Duodenal mucosa (tissue), 2 donors: ENCODE measurements at regions not wholly inside any gene's neighbourhood (a gene's known extent, or its start where the extent isn't known, plus 50 kb on each side); places are given as distances from the start of the nearest gene placed in this dataset.

Source experiments
- H3K27ac ChIP-seq: one replicate; pipeline ENCODE4 v1.7.0; 2013; ENCODE audit warnings: low read depth, low read length
- H3K27me3 ChIP-seq, 2 donors: one replicate each; pipeline ENCODE4 v1.7.0; 2013; ENCODE audit warnings: low read length in 2 of 2, control low read depth in 1 of 2; ENCODE audit not compliant: insufficient read depth in 2 of 2, control insufficient read depth in 1 of 2
- H3K36me3 ChIP-seq, 2 donors: one replicate each; pipeline ENCODE4 v1.7.0; 2013; ENCODE audit warnings: low read length in 2 of 2, control low read depth in 1 of 2; ENCODE audit not compliant: insufficient read depth in 2 of 2, control insufficient read depth in 1 of 2
- H3K4me1 ChIP-seq, 2 donors: one replicate each; pipeline ENCODE4 v1.7.0; 2013; ENCODE audit warnings: low read length in 2 of 2, control low read depth in 1 of 2; ENCODE audit not compliant: insufficient read depth in 2 of 2, control insufficient read depth in 1 of 2
- H3K4me3 ChIP-seq, 2 donors: one replicate each; pipeline ENCODE4 v1.7.0; 2013; ENCODE audit warnings: low read length in 2 of 2, low read depth in 1 of 2
- H3K9ac ChIP-seq, 2 donors: one replicate each; pipeline ENCODE4 v1.7.0; 2013; ENCODE audit warnings: low read length in 2 of 2, low read depth in 1 of 2
- H3K9me3 ChIP-seq, 2 donors: one replicate each; pipeline ENCODE4 v1.7.0; 2013; ENCODE audit warnings: low read length in 2 of 2, control low read depth in 1 of 2; ENCODE audit not compliant: control insufficient read depth in 1 of 2

DNA sequence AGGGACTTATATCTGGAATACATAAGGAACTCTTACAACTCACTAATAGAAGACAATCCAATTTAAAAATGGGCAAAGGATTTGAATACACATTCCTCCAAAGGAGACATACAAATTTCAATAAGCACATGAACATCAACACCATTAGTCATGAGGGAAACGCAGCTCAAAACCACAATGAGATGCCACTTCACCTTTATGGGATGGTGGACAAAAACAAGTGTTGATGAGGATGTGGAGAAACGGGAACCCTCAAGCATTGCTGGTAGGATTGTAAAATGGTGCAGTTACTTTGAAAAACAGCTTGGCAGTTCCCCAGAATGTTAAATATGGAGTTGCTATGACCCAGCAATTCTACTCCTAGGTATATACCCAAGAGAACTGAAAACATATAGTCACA lies 72.7 kb upstream of the IER5L start:
- no peak overlapping the region for H3K27ac ChIP-seq
- no peaks in the 10 kb centered on the region for H3K4me1 ChIP-seq
- H3K36me3 ChIP-seq, result no peaks in the 10 kb centered on the region
- H3K27me3 ChIP-seq, result no peaks in the 10 kb centered on the region
- H3K9me3 ChIP-seq, result no peaks in the 10 kb centered on the region
- H3K4me3 ChIP-seq, result no peak overlapping the region
- H3K9ac ChIP-seq, result no peak overlapping the region

DNA sequence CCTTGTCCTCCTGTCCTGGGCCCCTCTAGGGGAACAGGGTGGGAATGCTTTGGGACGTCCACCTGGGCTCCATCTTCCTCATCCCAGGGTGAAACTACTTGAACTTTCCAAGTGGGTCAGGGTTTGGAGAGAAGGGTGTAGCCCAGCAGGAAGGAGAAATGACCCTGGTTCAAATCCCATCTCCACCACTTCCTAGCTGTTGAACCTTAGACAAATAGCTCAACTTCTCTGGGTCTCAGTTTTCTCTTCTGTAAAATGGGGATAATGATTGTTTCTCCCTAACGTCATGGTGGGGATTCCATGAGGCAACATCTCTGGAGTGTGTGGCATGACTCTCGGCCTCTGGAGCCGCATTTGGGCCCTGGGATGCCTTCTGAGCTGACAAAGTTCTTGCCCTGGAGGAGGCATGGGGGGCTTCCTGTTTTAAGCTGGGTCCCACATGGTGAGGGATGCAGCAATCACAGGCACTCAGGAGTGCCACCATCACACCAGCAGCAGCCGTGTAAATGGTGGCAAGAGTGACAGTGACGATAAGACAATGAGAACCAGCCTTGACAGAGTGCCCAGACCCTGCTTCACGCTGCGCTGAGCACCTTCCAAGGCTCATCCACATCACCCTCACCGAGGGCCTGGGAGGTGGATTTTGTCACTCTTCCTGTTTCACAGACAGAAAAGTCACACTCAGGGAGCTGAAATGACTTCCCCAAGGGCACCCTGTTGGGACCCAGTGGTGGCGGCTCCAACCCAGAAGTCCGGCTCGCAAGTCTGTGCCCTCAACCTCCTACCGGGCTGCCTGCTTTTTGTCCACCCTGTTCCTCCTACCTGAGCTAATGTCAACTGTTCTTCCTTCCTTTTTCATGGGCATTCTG lies 69.5 kb upstream of the IER5L start:
- Histone ChIP-seq H3K9me3 (no peaks in the 10 kb centered on the region), H3K4me1 (no peaks in the 10 kb centered on the region), H3K27ac (no peak overlapping the region), H3K27me3 (no peaks in the 10 kb centered on the region), H3K36me3 (no peaks in the 10 kb centered on the region), H3K9ac (no peak overlapping the region), H3K4me3 (no peak overlapping the region)

DNA sequence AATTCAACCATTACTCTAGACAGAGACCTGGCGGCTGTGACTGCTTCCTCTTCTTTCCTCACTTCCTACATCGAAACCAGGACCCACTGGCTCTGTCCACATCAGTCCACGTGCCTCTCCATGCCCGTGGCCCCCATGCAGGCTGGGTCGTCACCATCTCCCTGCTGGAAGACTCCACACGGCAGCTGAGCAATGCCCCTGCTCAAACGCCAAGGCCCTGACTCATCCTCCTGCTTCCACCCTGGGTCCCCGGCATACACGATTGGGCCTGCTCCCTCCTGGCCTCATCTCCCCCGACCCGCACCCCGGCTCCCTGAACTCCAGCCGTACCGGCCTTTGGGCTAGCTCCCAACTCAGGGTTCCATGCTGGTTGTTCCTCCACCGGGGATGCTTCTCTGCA lies 67.2 kb upstream of the IER5L start:
- H3K27ac ChIP-seq, result no peak overlapping the region
- no peaks in the 10 kb centered on the region for H3K4me1 ChIP-seq
- H3K4me3 ChIP-seq, result no peak overlapping the region
- no peaks in the 10 kb centered on the region for H3K9me3 ChIP-seq
- H3K27me3 ChIP-seq, result no peaks in the 10 kb centered on the region
- no peak overlapping the region for H3K9ac ChIP-seq
- H3K36me3 ChIP-seq, result no peaks in the 10 kb centered on the region

DNA sequence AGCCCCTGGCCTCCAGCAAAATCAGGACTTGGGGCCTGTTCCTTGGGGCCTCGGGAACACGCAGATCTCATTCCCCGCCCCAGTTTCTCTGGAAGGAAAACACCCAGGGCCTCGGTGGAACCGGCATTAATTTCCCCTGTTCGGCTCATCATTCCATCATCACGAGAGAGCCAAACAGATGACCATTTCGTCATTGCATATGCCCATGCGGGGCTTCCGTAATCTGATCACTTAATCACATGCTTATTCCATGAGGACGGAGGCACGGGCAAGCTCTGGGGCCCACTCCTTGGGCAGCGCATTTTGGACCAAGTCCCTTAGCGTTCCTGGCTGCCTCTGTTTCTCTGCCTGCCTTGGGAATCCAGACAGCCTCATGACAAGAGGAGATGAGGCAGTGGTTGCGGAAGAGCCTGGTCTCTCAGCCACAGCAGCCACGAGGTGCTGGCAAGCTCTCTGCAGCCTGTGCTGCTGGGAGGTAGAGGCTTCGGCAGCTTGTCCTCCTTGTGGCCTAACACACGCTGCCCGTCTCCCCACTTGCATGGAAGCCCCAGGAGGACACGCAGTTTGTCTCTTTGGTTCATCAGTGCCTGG lies 65.0 kb upstream of the IER5L start:
- Histone ChIP-seq H3K27ac (no peak overlapping the region), H3K9ac (no peak overlapping the region), H3K27me3 (no peaks in the 10 kb centered on the region), H3K36me3 (no peaks in the 10 kb centered on the region), H3K9me3 (no peaks in the 10 kb centered on the region), H3K4me3 (no peak overlapping the region), H3K4me1 (no peaks in the 10 kb centered on the region)

DNA sequence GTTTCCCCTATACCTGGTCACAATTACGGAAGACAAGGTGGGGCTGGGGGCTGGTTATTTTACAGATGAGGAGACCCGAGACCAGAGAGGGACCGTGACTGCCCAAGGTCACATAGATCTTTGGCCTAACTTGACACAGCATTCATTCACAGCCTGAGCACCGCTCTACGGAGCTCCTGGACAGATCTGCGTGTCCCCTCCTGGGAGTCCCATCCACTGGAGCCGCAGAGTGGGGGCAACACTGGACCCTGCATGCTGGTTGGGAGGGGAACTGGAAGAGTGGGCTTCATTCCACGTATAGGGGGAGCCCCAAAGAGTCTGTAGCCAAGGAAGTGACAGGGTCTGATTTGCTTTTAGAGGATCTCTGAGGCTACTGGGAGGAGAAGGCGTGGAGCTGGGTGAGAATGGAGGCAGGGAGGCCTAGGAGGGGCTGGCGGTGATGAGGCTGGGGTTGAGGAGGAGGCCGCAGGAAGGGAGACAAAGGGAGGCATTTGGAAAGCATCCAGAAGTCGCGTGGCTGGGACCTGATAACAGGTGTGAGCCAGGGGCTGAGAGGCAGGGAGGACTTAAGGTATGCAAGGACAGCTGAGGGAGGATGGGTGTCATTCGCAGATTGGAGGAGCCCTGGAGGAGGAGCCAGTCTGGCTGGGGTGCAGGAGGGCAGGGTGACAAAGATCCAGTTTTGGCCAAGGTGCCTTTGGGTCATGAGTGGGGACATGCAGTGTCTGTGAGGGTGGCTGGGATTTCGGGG lies 64.3 kb upstream of the IER5L start:
- no peak overlapping the region for H3K9ac ChIP-seq
- no peak overlapping the region for H3K27ac ChIP-seq
- no peak overlapping the region for H3K4me3 ChIP-seq
- no peaks in the 10 kb centered on the region for H3K9me3 ChIP-seq
- H3K27me3 ChIP-seq, result peaks cover 0 to 6% of the 10 kb centered on the region in 2 donors
- no peaks in the 10 kb centered on the region for H3K36me3 ChIP-seq
- H3K4me1 ChIP-seq, result no peaks in the 10 kb centered on the region

DNA sequence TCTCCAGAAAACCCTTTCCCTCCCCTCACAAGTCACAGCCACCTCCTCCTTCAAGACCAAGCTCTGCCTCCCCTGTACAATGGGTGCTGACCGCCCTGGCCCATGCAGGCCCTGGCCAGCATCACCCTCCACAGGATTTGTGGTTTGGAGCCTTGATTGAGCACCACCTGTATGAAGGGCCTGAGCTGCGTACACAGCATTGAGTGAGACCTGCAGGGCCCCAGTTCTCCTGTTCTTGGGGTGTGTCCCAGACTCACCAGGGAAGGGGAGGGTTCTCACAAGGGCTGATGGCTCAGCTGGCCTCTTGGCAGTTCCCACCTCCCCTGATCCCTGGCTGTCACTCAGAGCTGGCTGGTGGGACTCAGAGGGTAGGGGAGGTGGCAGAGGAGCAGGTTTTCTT lies 63.7 kb upstream of the IER5L start:
- Histone ChIP-seq H3K9ac (no peak overlapping the region), H3K27ac (no peak overlapping the region), H3K4me1 (no peaks in the 10 kb centered on the region), H3K9me3 (no peaks in the 10 kb centered on the region), H3K27me3 (peaks cover 0 to 7% of the 10 kb centered on the region in 2 donors), H3K36me3 (no peaks in the 10 kb centered on the region), H3K4me3 (no peak overlapping the region)

DNA sequence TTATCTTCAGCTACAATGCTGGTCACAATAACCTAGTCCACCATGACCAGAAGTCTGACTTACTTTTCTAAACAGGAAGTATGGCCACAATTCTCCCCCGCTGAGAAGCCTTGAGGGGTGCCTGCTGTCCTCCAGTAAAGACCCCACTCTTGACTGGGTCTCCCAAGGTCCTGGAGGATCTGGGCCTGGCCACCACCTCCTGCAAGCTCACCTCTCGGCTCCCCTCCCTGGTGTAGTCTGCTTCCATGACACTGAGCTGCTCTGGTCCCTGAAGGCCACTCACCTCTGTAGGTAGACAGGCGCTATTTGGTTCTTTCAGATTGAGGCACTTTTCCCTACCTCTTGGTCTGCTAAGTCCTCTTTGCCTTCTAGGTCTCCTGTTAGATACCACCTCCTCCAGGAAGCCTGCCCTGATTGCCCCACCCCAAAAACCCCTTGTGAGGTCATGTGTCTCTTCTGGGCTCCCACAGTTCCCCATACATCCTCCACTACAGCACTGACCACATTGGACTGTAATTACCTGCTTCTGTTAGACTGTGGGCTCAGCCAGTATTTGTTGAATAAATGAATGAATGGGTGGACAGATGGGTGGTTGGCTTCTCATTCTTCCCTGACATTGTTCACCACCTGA lies 62.6 kb upstream of the IER5L start:
- H3K4me1 ChIP-seq, result peaks cover 0 to 2% of the 10 kb centered on the region in 2 donors
- H3K9me3 ChIP-seq, result no peaks in the 10 kb centered on the region
- no peak overlapping the region for H3K27ac ChIP-seq
- no peaks in the 10 kb centered on the region for H3K36me3 ChIP-seq
- H3K9ac ChIP-seq, result no peak overlapping the region
- H3K27me3 ChIP-seq, result peaks cover 0 to 7% of the 10 kb centered on the region in 2 donors
- H3K4me3 ChIP-seq, result no peak overlapping the region

DNA sequence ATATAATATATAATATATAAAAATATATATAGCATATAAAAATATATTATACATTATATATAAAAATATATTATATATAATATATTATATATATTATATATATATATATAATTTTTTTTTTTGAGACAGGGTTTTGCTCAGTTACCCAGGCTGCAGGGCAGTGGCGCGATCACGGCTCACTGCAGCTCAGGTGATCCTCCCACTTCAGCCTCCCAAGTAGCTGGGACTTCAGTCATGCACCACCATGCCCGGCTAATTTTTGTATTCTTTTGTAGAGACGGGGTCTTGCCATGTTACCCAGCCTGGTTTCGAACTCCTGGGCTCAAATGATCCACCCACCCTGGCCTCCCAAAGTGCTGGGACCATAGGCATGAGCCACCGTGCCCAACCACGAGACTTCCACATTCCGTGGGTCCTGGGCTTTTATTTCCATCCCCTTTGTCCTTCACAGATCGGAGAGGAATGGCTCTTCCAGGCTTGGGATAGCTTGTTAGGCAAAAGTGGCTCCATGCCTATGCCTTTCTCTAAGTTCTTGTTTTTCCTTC lies 62.0 kb upstream of the IER5L start:
- H3K27ac ChIP-seq, result no peak overlapping the region
- no peaks in the 10 kb centered on the region for H3K36me3 ChIP-seq
- peaks cover 0 to 7% of the 10 kb centered on the region in 2 donors for H3K27me3 ChIP-seq
- H3K4me3 ChIP-seq, result no peak overlapping the region
- H3K9ac ChIP-seq, result no peak overlapping the region
- no peaks in the 10 kb centered on the region for H3K9me3 ChIP-seq
- peaks cover 0 to 4% of the 10 kb centered on the region in 2 donors for H3K4me1 ChIP-seq

DNA sequence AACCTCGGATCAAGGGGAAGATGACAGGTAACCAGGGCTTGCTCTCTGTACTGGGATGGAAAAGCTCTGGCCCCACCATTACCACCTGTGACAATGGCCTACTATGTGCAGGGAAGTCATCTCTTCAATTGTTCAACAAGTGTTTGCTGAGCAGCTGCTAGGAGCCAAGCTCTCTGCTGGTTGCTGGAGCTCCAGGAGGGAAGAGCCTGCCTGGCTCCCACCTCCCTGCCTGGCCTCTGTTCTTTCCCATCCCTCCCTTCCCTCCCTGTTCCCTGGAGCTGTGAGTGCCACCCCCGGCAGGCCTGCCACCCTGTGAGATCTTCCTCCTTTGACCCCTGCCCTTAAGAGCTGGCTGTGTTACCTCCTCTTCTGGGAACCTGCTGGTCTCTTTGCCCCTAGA lies 59.7 kb upstream of the IER5L start:
- no peak overlapping the region for H3K27ac ChIP-seq
- H3K9me3 ChIP-seq, result peaks cover 3 to 6% of the 10 kb centered on the region in 2 donors
- H3K4me3 ChIP-seq, result no peak overlapping the region
- no peak overlapping the region for H3K9ac ChIP-seq
- peaks cover 0 to 7% of the 10 kb centered on the region in 2 donors for H3K27me3 ChIP-seq
- peaks cover 0 to 4% of the 10 kb centered on the region in 2 donors for H3K4me1 ChIP-seq
- H3K36me3 ChIP-seq, result no peaks in the 10 kb centered on the region
